Stimulated activated effector memory CD8-positive, alpha-beta T cell treated with anti-CD3 and anti-CD28 coated beads, Interleukin-12 subunit alpha, Interleukin-12 subunit beta, amount 100 ng/mL, for 72 hours (primary cell): ENCODE measurements at regions not wholly inside any gene's neighbourhood (a gene's known extent, or its start where the extent isn't known, plus 50 kb on each side); places are given as distances from the start of the nearest gene placed in this dataset.

Source experiments
- ATAC-seq: fragments of 150-1000 bp; cut with Tn5 transposase; 2 replicates; pipeline ENCODE4 v1.10.0; 2021
- DNase-seq, 2 donors: peaks; one replicate each; pipeline ENCODE4 v3.0.0; 2021 to 2022; ENCODE audit warnings: low spot score in 2 of 2
- H3K27ac Mint-ChIP-seq: one replicate; pipeline ENCODE4 v1.8.0; 2022; ENCODE audit warnings: mild to moderate bottlenecking, mixed read lengths
- H3K36me3 Mint-ChIP-seq: one replicate; pipeline ENCODE4 v1.8.0; 2022; ENCODE audit warnings: mild to moderate bottlenecking, mixed read lengths
- H3K4me1 Mint-ChIP-seq: one replicate; pipeline ENCODE4 v1.8.0; 2022; ENCODE audit warnings: mixed read lengths
- H3K4me3 Mint-ChIP-seq: one replicate; pipeline ENCODE4 v1.8.0; 2022; ENCODE audit warnings: mild to moderate bottlenecking, mixed read lengths
- H3K9me3 Mint-ChIP-seq: one replicate; pipeline ENCODE4 v1.8.0; 2022; ENCODE audit warnings: mixed read lengths

DNA sequence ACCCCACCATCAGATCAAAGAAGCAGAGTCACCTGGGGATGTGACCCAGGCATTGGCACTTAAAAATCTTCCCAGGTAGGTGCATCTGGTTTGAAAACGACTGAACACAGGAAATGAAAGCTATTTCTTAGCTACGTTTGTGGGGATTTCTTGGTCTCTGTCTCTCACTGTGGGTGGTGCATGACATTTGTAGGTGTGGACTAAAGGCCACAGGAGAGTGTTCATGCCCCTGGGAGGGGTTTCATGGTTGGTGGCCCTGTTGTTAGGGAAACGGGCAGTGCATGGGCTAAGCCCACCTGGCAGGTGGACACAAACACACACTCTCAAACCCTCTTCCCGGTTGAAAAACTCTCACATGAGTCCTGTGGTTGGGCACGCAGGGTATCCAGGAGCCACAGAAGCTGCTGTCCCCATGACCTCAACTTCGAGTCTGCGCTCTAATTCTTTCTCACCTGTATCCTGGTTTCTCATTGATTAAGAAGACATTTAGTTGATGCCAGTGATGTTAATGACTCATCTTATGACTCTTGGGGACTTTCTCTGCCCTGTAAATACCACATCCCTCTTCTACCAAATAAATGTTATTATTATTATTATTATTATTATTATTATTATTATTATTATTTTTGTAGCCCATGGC is 119.4 kb downstream of the MRPS6 start:
- Mint-ChIP-seq H3K27ac (peak overlapping the region; percentile 72), H3K4me3 (no peak overlapping the region), H3K4me1 (peaks cover 22% of the 10 kb centered on the region), H3K36me3 (no peaks in the 10 kb centered on the region), H3K9me3 (peaks cover 3% of the 10 kb centered on the region)
- DNase-seq (no peak), ATAC-seq (peak; percentile 75)

DNA sequence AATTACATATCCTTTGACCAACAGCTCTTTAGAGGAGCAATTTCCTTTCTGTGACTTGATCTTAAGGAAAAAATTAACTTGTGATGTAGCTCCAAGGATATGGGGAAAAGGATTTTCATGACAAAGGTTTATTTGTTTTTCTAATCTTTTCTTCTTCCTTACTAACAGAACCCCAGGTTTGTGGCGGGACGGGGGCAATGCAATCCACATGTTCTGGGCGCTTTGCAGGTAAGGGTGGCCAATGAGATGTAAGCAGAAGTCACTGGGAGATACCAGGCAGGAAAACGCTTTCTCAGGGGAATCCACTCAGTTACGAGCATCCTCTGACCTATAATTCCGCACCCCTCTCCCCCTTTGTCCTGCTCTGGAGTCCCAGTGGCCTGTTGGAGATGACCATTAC is 122.0 kb downstream of the MRPS6 start:
- H3K4me3 Mint-ChIP-seq: no peak overlapping the region
- no peaks in the 10 kb centered on the region for H3K36me3 Mint-ChIP-seq
- ATAC-seq (no peak), DNase-seq (no peak)
- H3K4me1 Mint-ChIP-seq: peaks cover 35% of the 10 kb centered on the region
- H3K27ac Mint-ChIP-seq: no peak overlapping the region
- peaks cover 3% of the 10 kb centered on the region for H3K9me3 Mint-ChIP-seq

GRCh38 chr21:34196996-34197395 is 123.6 kb downstream of the MRPS6 start:
- peaks cover 3% of the 10 kb centered on the region for H3K9me3 Mint-ChIP-seq
- H3K4me3 Mint-ChIP-seq: no peak overlapping the region
- DNase-seq (no peak), ATAC-seq (no peak)
- peaks cover 28% of the 10 kb centered on the region for H3K4me1 Mint-ChIP-seq
- H3K27ac Mint-ChIP-seq: no peak overlapping the region
- no peaks in the 10 kb centered on the region for H3K36me3 Mint-ChIP-seq

GRCh38 chr21:34197561-34197960 is 124.2 kb downstream of the MRPS6 start:
- H3K4me1 Mint-ChIP-seq: peaks cover 31% of the 10 kb centered on the region
- H3K9me3 Mint-ChIP-seq: peaks cover 3% of the 10 kb centered on the region
- no peak for ATAC-seq
- DNase-seq: no peak
- H3K4me3 Mint-ChIP-seq: no peak overlapping the region
- no peaks in the 10 kb centered on the region for H3K36me3 Mint-ChIP-seq
- H3K27ac Mint-ChIP-seq: no peak overlapping the region

DNA sequence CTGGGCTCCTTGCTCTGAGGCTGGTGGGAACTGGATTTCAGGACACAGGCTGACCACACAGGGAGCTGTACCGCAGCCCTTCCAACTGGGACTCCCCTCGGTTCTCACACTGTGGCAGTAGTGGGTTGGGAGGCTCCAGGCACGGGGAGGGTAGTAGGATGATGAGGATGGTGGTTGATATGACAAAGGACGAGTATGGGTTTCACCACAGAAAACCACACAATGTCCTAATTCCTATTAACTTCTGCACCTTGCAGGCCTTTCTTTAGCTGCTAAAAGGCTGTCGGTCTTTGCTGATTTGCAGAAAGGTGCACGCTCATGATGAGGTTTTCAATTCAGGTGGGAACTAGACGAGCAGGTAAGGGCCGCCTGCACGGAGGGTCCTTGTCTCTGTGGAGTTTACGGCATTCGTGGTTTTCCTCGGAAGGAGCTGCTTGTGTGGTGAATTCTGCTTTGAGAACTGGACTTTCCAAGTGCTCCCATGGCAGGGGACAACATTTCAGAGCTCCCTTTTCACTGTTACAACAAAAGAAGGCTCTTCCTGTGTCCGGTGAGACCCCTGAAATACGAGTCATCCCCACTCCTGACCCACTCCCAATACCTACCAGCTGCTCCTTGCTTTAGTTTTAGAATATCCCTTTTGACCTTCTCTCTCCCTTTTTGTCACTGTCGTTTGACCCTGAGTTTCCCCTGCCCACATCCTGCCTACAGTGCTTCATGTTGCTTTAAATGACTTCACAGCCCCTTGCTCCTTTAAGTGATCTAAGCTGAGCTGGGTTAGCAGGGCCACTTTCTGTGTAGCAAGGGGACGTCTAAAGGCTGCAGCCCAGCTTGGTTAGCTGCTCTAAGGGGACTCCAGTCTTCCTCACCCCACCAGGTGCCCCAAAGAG is 125.1 kb downstream of the MRPS6 start:
- peak overlapping the region; percentile 9 for H3K27ac Mint-ChIP-seq
- H3K4me3 Mint-ChIP-seq: peak overlapping the region; percentile 12
- ATAC-seq (peak; percentile 86), DNase-seq (peak in 1 of 2 donors; percentile 60)
- H3K4me1 Mint-ChIP-seq: peaks cover 30% of the 10 kb centered on the region
- peaks cover 3% of the 10 kb centered on the region for H3K9me3 Mint-ChIP-seq
- H3K36me3 Mint-ChIP-seq: no peaks in the 10 kb centered on the region

DNA sequence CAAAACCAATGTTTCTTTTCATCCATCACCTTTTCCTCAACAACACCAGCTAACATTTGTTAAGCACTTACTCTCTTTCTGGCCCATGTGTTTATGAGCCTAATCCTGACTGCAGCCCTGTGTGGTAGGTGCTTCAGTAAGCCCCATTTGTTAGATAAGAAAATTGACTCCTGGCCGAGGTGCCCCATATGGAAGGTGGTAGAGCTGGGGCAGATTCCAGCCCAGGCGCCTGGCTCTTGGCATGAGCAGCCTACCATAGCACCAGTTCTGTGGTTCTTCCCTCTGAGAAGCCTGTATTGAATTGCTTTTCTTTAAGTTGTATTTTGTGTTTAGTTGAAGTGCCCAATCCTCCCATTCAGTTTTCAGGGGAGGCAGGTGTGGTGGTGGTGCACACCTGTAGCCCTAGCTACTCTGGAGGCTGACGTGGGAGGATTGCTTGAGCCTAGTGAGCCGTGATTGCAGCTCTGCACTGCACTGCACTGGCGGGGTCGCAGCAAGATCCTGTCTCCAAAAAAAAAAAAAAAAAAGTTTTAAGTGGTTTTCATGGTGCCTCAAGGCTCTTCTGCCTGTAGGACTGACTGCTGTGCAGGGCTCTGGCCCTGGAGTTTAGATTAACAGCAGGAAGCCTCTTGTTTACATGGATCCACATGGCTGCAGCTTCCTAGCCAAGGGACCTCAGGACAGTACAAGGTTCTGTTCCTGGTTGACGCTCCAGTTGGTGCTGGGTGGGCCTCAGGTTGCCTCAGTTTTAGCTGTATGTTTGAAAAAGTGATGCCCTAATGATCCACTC is 125.9 kb downstream of the MRPS6 start:
- Mint-ChIP-seq H3K4me3 (peak overlapping the region; percentile 12), H3K36me3 (no peaks in the 10 kb centered on the region), H3K27ac (peak overlapping the region; percentile 9), H3K9me3 (no peaks in the 10 kb centered on the region), H3K4me1 (peaks cover 30% of the 10 kb centered on the region)
- DNase-seq (peak in 1 of 2 donors; percentile 38), ATAC-seq (no peak)

GRCh38 chr21:34200288-34200905 is 127.0 kb downstream of the MRPS6 start:
- Mint-ChIP-seq H3K36me3 (no peaks in the 10 kb centered on the region), H3K4me1 (peaks cover 30% of the 10 kb centered on the region), H3K9me3 (no peaks in the 10 kb centered on the region), H3K27ac (no peak overlapping the region), H3K4me3 (peak overlapping the region; percentile 61)
- DNase-seq (no peak), ATAC-seq (no peak)

GRCh38 chr21:34201001-34201400 is 127.6 kb downstream of the MRPS6 start:
- Mint-ChIP-seq H3K9me3 (no peaks in the 10 kb centered on the region), H3K4me3 (peak overlapping the region; percentile 61), H3K4me1 (peaks cover 34% of the 10 kb centered on the region), H3K36me3 (no peaks in the 10 kb centered on the region), H3K27ac (no peak overlapping the region)
- ATAC-seq (no peak), DNase-seq (peak in 1 of 2 donors; percentile 10)

- peaks cover 39% of the 10 kb centered on the region for H3K4me1 Mint-ChIP-seq
- ATAC-seq (no peak), DNase-seq (peak in 1 of 2 donors; percentile 45)
- H3K4me3 Mint-ChIP-seq: peak overlapping the region; percentile 61
- no peaks in the 10 kb centered on the region for H3K9me3 Mint-ChIP-seq
- H3K27ac Mint-ChIP-seq: no peak overlapping the region
- no peaks in the 10 kb centered on the region for H3K36me3 Mint-ChIP-seq
Measured at GRCh38 chr21:34201481-34201858, 128.1 kb downstream of the MRPS6 start.

- ATAC-seq (no peak), DNase-seq (peak in 1 of 2 donors; percentile 46)
- peak overlapping the region; percentile 61 for H3K4me3 Mint-ChIP-seq
- H3K27ac Mint-ChIP-seq: no peak overlapping the region
- no peaks in the 10 kb centered on the region for H3K36me3 Mint-ChIP-seq
- H3K4me1 Mint-ChIP-seq: peaks cover 40% of the 10 kb centered on the region
- H3K9me3 Mint-ChIP-seq: no peaks in the 10 kb centered on the region
Measured at GRCh38 chr21:34202553-34203372, 129.4 kb downstream of the MRPS6 start.

DNA sequence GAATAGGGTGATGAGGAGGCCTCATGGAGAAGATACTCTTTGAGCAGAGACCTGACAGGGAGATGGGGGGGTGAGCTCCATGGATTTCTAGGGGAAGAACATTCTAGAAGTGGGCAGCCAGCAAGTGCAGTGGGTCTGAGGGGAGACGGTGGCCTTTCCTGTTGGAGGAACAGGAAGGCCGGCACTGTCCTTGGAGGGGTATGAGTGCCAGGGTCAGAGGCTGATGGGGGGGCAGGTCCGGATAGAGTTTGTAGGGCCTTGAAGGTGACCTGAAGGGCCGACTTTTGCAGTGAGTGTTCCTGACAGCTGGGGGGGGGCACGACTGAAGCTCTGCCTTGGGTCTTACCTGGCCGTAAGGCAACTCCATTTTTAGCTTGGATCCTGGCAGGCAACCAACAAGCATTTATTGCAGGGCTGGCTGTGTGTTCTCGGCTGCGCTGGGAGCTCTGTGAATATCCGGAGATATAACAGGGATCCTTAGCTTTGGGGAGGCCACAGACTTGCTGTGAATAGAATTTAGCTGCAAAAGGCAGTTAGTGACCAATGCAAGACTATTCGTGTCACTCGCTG is 130.6 kb downstream of the MRPS6 start:
- no peak for DNase-seq
- Mint-ChIP-seq H3K4me1 (peaks cover 37% of the 10 kb centered on the region), H3K36me3 (no peaks in the 10 kb centered on the region), H3K27ac (no peak overlapping the region), H3K9me3 (no peaks in the 10 kb centered on the region), H3K4me3 (no peak overlapping the region)
- no peak for ATAC-seq

- ATAC-seq: no peak
- Mint-ChIP-seq H3K36me3 (no peaks in the 10 kb centered on the region), H3K27ac (no peak overlapping the region), H3K9me3 (no peaks in the 10 kb centered on the region), H3K4me1 (peaks cover 32% of the 10 kb centered on the region), H3K4me3 (no peak overlapping the region)
- no peak for DNase-seq
Measured at GRCh38 chr21:34204481-34205439, 131.4 kb downstream of the MRPS6 start.

DNA sequence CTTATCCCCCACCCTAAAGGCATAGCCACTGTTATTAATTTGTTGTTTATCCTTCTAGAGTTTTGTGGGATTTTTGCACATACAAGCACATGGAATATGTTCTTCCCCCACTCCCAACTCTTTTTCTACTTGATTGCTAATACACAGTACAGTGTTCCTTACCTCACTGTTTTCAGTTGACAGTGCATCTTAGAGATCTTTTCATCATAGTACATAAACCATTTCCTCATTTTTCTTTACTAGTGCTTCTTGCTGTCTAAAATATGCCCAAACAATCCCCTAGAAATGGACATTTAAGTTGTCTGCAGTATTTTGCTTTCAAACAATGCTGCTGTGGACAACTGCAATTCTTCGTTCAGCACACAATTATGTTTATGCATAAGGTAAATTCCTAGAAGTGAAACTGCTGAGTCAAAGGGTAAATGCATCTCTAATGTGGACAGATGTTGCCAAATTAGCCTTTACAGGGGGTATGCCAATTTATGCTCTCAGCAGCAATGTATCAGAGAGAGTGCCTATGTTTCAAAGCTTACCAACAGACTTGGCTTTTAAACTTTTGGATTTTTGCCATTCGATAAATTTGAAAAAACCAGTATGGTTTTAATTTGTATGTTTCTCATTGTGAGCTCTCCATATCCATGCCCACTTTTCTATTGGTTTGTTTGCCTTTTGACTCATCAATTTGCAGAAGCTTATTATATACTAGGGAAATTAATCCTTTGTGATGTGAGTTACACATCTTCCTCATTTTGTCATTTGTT is 132.6 kb downstream of the MRPS6 start:
- ATAC-seq (peak; percentile 47), DNase-seq (no peak)
- peaks cover 32% of the 10 kb centered on the region for H3K4me1 Mint-ChIP-seq
- H3K36me3 Mint-ChIP-seq: no peaks in the 10 kb centered on the region
- no peak overlapping the region for H3K4me3 Mint-ChIP-seq
- H3K9me3 Mint-ChIP-seq: peaks cover 2% of the 10 kb centered on the region
- no peak overlapping the region for H3K27ac Mint-ChIP-seq
